SK-N-SH (cell line): ENCODE measurements at regions not wholly inside any gene's neighbourhood (a gene's known extent, or its start where the extent isn't known, plus 50 kb on each side); places are given as distances from the start of the nearest gene placed in this dataset.

Source experiments
- EP300 ChIP-seq, 2 experiments: IDR thresholded peaks; 2 replicates each; pipeline versions ENCODE4 v1.4.0 to v1.6.1; 2012; ENCODE audit warnings: borderline replicate concordance in 1 of 2, low read depth in 1 of 2, low read length in 1 of 2
- EZH2phosphoT487 ChIP-seq: fragments of 200-600 bp; sonication (generic); IDR thresholded peaks from 2 replicates; pipeline ENCODE4 v1.6.1; 2017; ENCODE audit warnings: low read depth, mixed run types, mild to moderate bottlenecking, antibody characterized with exemption, moderate library complexity, borderline replicate concordance
- FOXJ3 ChIP-seq: sonication (generic); formaldehyde crosslinking; IDR thresholded peaks from 2 replicates; pipeline ENCODE4 v1.5.1; 2020; ENCODE audit warnings: mild to moderate bottlenecking, missing genetic modification reagents
- GATA2 ChIP-seq: sonication (generic); formaldehyde crosslinking; IDR thresholded peaks from 2 replicates; pipeline ENCODE4 v1.5.0; 2020; ENCODE audit warnings: mild to moderate bottlenecking, missing genetic modification reagents
- JUND ChIP-seq: IDR thresholded peaks from 2 replicates; pipeline ENCODE4 v1.4.0; 2012
- MXI1 ChIP-seq: IDR thresholded peaks from 2 replicates; pipeline ENCODE4 v1.6.1; 2012; ENCODE audit warnings: mild to moderate bottlenecking, low read depth, low read length, improper control_type of control experiment
- POLR2AphosphoS5 ChIP-seq: IDR thresholded peaks from 2 replicates; pipeline ENCODE4 v1.6.1; 2012; ENCODE audit warnings: low read depth, low read length
- RAD21 ChIP-seq: IDR thresholded peaks from 2 replicates; pipeline ENCODE4 v1.6.1; 2012; ENCODE audit warnings: mild to moderate bottlenecking, low read length
- RCOR1 ChIP-seq: fragments of 150-350 bp; IDR thresholded peaks from 2 replicates; pipeline ENCODE4 v1.6.1; 2017; ENCODE audit warnings: antibody characterized with exemption, low read length
- TEAD4 ChIP-seq: IDR thresholded peaks from 2 replicates; pipeline ENCODE4 v1.4.0; 2012; ENCODE audit warnings: mild to moderate bottlenecking, borderline replicate concordance; ENCODE audit not compliant: insufficient read depth
- TF ChIP-seq, protein P1 (sequence below): fragments of 200-600 bp; sonication (generic); IDR thresholded peaks from 2 replicates; pipeline ENCODE4 v1.6.1; 2017; ENCODE audit warnings: antibody characterized with exemption, mild to moderate bottlenecking, moderate library complexity
- TF ChIP-seq, protein P2 (sequence below): IDR thresholded peaks from 2 replicates; pipeline ENCODE4 v1.6.1; 2012; ENCODE audit warnings: mild to moderate bottlenecking, low read depth, low read length, moderate library complexity
- TF ChIP-seq, protein P3 (sequence below): IDR thresholded peaks from 2 replicates; pipeline ENCODE4 v1.4.0; 2012; ENCODE audit warnings: low read depth, borderline replicate concordance

GRCh38 chr12:124085419-124086296 is 112.6 kb downstream of the ZNF664 start:
- TF ChIP-seq JUND, result no peak
- TF ChIP-seq RAD21, result no peak
- TF ChIP-seq, protein P1, sequence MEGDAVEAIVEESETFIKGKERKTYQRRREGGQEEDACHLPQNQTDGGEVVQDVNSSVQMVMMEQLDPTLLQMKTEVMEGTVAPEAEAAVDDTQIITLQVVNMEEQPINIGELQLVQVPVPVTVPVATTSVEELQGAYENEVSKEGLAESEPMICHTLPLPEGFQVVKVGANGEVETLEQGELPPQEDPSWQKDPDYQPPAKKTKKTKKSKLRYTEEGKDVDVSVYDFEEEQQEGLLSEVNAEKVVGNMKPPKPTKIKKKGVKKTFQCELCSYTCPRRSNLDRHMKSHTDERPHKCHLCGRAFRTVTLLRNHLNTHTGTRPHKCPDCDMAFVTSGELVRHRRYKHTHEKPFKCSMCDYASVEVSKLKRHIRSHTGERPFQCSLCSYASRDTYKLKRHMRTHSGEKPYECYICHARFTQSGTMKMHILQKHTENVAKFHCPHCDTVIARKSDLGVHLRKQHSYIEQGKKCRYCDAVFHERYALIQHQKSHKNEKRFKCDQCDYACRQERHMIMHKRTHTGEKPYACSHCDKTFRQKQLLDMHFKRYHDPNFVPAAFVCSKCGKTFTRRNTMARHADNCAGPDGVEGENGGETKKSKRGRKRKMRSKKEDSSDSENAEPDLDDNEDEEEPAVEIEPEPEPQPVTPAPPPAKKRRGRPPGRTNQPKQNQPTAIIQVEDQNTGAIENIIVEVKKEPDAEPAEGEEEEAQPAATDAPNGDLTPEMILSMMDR, result no peak
- TF ChIP-seq MXI1, result no peak
- TF ChIP-seq FOXJ3 (CRISPR knock-in tag), result no peak
- no peak for TF ChIP-seq EP300 (IDR thresholded peaks at IDR 0.05; ENCODE audit: borderline replicate concordance in 1 of 2, low read depth in 1 of 2, low read length in 1 of 2)
- no peak for TF ChIP-seq GATA2 (CRISPR knock-in tag)
- TF ChIP-seq TEAD4, result no peak
- TF ChIP-seq RCOR1, result no peak
- TF ChIP-seq EZH2phosphoT487, result no peak
- no peak for TF ChIP-seq POLR2AphosphoS5
- TF ChIP-seq, protein P2, sequence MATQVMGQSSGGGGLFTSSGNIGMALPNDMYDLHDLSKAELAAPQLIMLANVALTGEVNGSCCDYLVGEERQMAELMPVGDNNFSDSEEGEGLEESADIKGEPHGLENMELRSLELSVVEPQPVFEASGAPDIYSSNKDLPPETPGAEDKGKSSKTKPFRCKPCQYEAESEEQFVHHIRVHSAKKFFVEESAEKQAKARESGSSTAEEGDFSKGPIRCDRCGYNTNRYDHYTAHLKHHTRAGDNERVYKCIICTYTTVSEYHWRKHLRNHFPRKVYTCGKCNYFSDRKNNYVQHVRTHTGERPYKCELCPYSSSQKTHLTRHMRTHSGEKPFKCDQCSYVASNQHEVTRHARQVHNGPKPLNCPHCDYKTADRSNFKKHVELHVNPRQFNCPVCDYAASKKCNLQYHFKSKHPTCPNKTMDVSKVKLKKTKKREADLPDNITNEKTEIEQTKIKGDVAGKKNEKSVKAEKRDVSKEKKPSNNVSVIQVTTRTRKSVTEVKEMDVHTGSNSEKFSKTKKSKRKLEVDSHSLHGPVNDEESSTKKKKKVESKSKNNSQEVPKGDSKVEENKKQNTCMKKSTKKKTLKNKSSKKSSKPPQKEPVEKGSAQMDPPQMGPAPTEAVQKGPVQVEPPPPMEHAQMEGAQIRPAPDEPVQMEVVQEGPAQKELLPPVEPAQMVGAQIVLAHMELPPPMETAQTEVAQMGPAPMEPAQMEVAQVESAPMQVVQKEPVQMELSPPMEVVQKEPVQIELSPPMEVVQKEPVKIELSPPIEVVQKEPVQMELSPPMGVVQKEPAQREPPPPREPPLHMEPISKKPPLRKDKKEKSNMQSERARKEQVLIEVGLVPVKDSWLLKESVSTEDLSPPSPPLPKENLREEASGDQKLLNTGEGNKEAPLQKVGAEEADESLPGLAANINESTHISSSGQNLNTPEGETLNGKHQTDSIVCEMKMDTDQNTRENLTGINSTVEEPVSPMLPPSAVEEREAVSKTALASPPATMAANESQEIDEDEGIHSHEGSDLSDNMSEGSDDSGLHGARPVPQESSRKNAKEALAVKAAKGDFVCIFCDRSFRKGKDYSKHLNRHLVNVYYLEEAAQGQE, result no peak
- TF ChIP-seq, protein P3, sequence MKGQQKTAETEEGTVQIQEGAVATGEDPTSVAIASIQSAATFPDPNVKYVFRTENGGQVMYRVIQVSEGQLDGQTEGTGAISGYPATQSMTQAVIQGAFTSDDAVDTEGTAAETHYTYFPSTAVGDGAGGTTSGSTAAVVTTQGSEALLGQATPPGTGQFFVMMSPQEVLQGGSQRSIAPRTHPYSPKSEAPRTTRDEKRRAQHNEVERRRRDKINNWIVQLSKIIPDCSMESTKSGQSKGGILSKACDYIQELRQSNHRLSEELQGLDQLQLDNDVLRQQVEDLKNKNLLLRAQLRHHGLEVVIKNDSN, result no peak
